SK-N-SH treated with all-trans-retinoic acid at 6 μM for 48 hours (cell line): ENCODE measurements at regions not wholly inside any gene's neighbourhood (a gene's known extent, or its start where the extent isn't known, plus 50 kb on each side); places are given as distances from the start of the nearest gene placed in this dataset.

Experiments
- ARNTL ChIP-seq: fragments of 450-650 bp; formaldehyde crosslinking; IDR thresholded peaks from 2 replicates; pipeline ENCODE4 v1.5.0; 2020; ENCODE audit warnings: low read depth, mild to moderate bottlenecking, moderate library complexity, borderline replicate concordance
- ESRRG ChIP-seq: fragments of 250-450 bp; sonication (Bioruptor Pico); IDR thresholded peaks from 2 replicates; pipeline ENCODE4 v1.6.1; 2021; ENCODE audit warnings: mild to moderate bottlenecking
- RARB ChIP-seq: fragments of 250-450 bp; sonication (Bioruptor Pico); IDR thresholded peaks from 2 replicates; pipeline ENCODE4 v1.8.0; 2021; ENCODE audit warnings: mild to moderate bottlenecking, moderate library complexity
- TSHZ2 ChIP-seq: fragments of 250-450 bp; sonication (Bioruptor Pico); IDR thresholded peaks from 2 replicates; pipeline ENCODE4 v1.5.0; 2020; ENCODE audit warnings: mild to moderate bottlenecking, moderate library complexity
- ZFP3 ChIP-seq: fragments of 250-450 bp; sonication (Bioruptor Pico); IDR thresholded peaks from 2 replicates; pipeline ENCODE4 v1.5.0; 2020; ENCODE audit warnings: mild to moderate bottlenecking, moderate library complexity
- ZFP30 ChIP-seq: fragments of 450-650 bp; formaldehyde crosslinking; IDR thresholded peaks from 2 replicates; pipeline ENCODE4 v1.5.0; 2022; ENCODE audit warnings: mild to moderate bottlenecking, moderate library complexity
- ZNF565 ChIP-seq: fragments of 450-650 bp; formaldehyde crosslinking; conservative IDR thresholded peaks from 2 replicates; pipeline ENCODE4 v1.5.0; 2020; ENCODE audit warnings: low read depth, mild to moderate bottlenecking, moderate library complexity

- TF ChIP-seq ARNTL (CRISPR knock-in tag) (no peak), ZNF565 (CRISPR knock-in tag) (no peak), TSHZ2 (no peak), RARB (CRISPR knock-in tag) (no peak), ESRRG (CRISPR knock-in tag) (no peak), ZFP30 (CRISPR knock-in tag) (no peak), ZFP3 (no peak)
Measured at GRCh38 chr5:6106756-6107155, 271.6 kb downstream of the MED10 start.
